Ovary (tissue), 3 donors: ENCODE measurements at regions not wholly inside any gene's neighbourhood (a gene's known extent, or its start where the extent isn't known, plus 50 kb on each side); places are given as distances from the start of the nearest gene placed in this dataset.

Experiments used
- CTCF ChIP-seq, 3 donors: fragments of 450-650 bp in 2 of 3; fragments of 200-600 bp in 1 of 3; IDR thresholded peaks; one replicate each; pipeline versions ENCODE4 v1.5.1 to v1.8.0; 2016 to 2022; ENCODE audit warnings: antibody characterized with exemption in 3 of 3, mild to moderate bottlenecking in 1 of 3
- EP300 ChIP-seq: sonication (generic); formaldehyde crosslinking; IDR thresholded peaks from one replicate; pipeline ENCODE4 v1.6.1; 2017; ENCODE audit warnings: antibody characterized with exemption
- POLR2A ChIP-seq: fragments of 450-650 bp; IDR thresholded peaks from one replicate; pipeline ENCODE4 v1.6.1; 2017; ENCODE audit warnings: antibody characterized with exemption, mild to moderate bottlenecking, moderate library complexity
- donor health status: DM: no; HTN: no; CAD: no.

GRCh38 chr7:46071076-46071475 lies 150.0 kb upstream of the IGFBP3 start:
- TF ChIP-seq CTCF (IDR thresholded peaks at IDR 0.05): no peak
- no peak for TF ChIP-seq EP300
- TF ChIP-seq POLR2A: no peak
